Transverse colon (tissue), 4 donors: ENCODE measurements at regions not wholly inside any gene's neighbourhood (a gene's known extent, or its start where the extent isn't known, plus 50 kb on each side); places are given as distances from the start of the nearest gene placed in this dataset.

Experiments
- CTCF ChIP-seq, 5 experiments: fragments of 200-600 bp in 3 of 5; fragments of 450-650 bp in 2 of 5; sonication (generic) in 3 of 5; IDR thresholded peaks; 1 replicate in 2 of 5; 2 replicates in 3 of 5; pipeline ENCODE4 v1.5.1; 2016 to 2017; ENCODE audit warnings: antibody characterized with exemption in 5 of 5, inconsistent platforms in 3 of 5, mild to moderate bottlenecking in 2 of 5, moderate library complexity in 1 of 5
- POLR2A ChIP-seq: fragments of 450-650 bp; IDR thresholded peaks from one replicate; pipeline ENCODE4 v1.6.1; 2016; ENCODE audit warnings: antibody characterized with exemption, mild to moderate bottlenecking, moderate library complexity
- POLR2AphosphoS5 ChIP-seq, 3 donors: sonication (generic); formaldehyde crosslinking; IDR thresholded peaks; one replicate each; pipeline ENCODE4 v1.6.1; 2016; ENCODE audit warnings: antibody characterized with exemption in 3 of 3

DNA sequence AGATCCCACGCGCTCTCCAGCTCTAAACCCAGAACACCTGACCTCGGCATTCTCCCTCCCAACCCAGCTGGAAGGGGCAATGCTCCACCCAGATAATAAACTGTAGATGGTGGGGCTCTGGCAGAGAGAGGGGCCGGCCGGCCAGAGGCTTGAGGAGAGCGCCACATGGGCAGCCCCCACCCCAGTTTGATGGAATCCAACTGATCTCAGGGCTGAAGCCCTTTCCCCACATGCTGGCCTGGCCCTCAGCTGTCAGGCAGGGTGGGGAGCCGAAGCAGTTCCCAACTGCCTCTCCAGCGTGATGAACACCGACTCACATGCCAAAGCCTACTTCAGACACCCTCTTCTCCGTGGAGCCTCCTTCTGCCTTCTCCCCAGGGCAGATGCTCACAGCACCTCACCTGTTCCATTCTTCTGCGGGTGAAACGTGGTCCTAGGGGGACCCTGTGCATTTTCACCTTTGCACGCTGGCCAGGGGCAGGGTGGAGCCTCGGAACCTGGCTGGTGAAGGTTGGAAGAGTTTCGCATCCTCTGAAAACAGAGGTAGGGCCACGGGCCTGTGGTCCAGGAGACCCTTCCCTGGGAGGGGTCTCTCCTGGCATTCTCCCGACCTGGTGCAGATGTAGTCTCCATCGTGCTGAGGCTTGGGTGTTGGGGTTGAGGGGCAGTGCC is 65.7 kb upstream of the ZNF469 start:
- TF ChIP-seq CTCF (IDR thresholded peaks at IDR 0.05) (no peak), POLR2A (no peak), POLR2AphosphoS5 (IDR thresholded peaks at IDR 0.05) (no peak)
